Activated T-cell treated with anti-CD3 and anti-CD28 coated beads for 24 hours (primary cell): ENCODE measurements at regions not wholly inside any gene's neighbourhood (a gene's known extent, or its start where the extent isn't known, plus 50 kb on each side); places are given as distances from the start of the nearest gene placed in this dataset.
"Not testable (repeated sequence)": the region's sequence is repeated elsewhere in the genome, so short reads cannot be mapped to it uniquely, and the experiment has no call there.

Experiments
- DNase-seq: peaks from one replicate; pipeline ENCODE4 v3.0.0-alpha.2; 2020; ENCODE audit warnings: low read depth

- peak; percentile 25 for DNase-seq
Observed at GRCh38 chr15:32536507-32537172, 56.6 kb upstream of the GOLGA8N start.

DNA sequence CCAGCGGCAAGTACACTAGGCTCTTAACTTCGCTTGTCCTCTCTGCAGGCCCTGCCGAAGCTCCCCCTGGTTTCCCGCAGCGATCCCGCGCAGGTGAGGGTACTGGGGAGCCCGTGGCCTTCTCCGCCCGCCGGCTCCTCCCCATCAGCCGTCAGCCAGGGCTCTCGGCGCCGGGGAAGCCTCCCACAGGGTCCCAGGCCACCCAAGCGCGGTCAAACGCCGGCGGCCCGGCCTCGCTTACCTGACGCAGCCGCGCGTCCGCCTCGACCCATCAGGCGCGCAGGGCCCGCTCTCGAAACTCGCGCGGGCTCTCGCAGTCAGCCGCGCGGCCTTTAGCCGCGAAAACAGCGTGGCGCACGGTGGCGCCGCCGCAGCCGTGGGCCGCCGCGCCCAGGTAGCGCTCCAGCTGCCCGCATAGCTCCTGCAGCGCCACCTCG lies 57.2 kb upstream of the GOLGA8N start:
- not testable (repeated sequence) for DNase-seq

GRCh38 chr15:32535150-32535898 lies 57.9 kb upstream of the GOLGA8N start:
- DNase-seq = not testable (repeated sequence)

DNA sequence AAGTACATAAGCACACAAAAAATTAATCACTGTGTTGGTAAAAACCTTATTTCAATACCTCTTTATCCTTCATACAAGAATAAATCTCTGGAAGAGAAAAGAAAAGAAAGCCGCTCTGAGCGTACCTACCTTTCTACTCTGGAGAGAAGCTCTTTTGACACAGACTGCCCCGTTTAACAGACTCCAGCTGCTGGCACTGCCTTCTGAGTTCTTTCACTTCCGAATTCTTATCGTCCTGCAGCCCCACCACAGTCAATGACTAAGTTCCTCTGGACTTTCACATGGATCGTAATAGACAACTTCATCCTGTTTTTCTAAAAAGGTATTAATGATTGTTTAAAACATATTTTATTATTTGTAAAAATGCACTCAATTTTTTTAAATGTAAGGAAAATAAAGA lies 67.5 kb upstream of the GOLGA8O start:
- not testable (repeated sequence) for DNase-seq

- not testable (repeated sequence) for DNase-seq
Observed at GRCh38 chr15:32522421-32522820, 67.0 kb upstream of the GOLGA8O start.

DNA sequence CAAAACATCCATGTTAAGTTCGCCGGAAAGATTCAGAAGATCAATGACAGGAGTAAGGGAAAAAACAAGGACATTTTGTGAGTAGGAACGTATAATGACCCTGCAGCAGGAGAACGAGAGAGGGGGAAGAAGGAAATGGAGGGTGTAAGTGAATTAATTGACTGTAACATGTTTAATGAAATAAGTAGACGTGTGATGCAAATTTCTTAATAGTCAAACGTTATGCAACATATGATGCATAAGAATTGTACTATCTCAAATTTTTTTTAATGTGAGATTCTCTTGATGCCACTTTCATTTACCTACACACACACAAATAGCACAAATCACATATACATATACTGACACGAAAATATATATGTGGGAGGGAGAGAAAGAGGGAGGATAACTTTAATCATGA lies 63.5 kb upstream of the GOLGA8O start:
- not testable (repeated sequence) for DNase-seq

- DNase-seq = not testable (repeated sequence)
Observed at GRCh38 chr15:32518013-32518412, 62.6 kb upstream of the GOLGA8O start.

- DNase-seq = not testable (repeated sequence)
Observed at GRCh38 chr15:32516954-32517353, 61.5 kb upstream of the GOLGA8O start.

DNA sequence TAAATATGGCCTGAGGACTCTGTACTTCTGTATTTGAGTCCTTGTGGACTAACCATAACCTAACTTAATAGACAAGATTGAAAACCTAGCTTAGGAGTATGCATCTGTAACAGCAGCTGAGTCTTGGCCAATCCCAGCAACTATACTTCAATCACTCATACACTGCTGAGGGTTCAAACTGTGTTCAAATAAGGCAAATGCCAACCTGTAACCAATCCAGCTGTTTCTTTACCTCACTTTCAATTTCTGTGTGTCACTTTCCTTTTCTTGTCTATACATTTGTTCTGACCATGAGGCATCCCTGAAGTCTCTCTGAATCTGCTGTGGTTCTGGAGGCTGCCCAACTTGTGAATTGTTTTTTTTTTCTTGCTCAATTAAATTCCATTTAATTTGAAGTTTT lies 57.9 kb upstream of the GOLGA8O start:
- not testable (repeated sequence) for DNase-seq

DNA sequence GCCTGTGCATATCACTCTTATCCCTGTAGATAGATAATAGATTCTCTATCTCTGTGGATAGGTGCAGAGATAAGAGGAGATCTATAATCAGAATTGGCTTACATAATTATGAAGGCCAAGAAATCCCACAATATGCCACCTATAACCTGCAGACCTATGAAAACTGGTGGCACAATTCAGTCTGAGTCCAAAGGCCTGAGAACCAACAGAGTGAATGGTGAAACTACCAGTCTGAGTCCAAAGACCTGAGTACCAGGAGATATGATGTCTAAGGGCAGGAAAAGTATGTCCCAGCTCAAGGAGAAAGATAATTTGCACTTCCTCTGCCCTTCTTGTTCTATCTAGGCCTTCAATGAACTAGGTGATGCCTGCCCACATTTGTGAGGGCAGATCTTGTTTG lies 54.6 kb upstream of the GOLGA8O start:
- DNase-seq = not testable (repeated sequence)

GRCh38 chr15:32508081-32508480 lies 52.6 kb upstream of the GOLGA8O start:
- not testable (repeated sequence) for DNase-seq

GRCh38 chr15:32506787-32507186 lies 51.4 kb upstream of the GOLGA8O start:
- DNase-seq = not testable (repeated sequence)

GRCh38 chr15:32505633-32506032 lies 50.2 kb upstream of the GOLGA8O start:
- DNase-seq = not testable (repeated sequence)
